GM21825 (cell line): ENCODE measurements at regions not wholly inside any gene's neighbourhood (a gene's known extent, or its start where the extent isn't known, plus 50 kb on each side); places are given as distances from the start of the nearest gene placed in this dataset.

Experiments used
- ATAC-seq: cut with Tn5 transposase; IDR thresholded peaks from one replicate; pipeline ENCODE4 v1.9.1; 2021; ENCODE audit warnings: mild to moderate bottlenecking, moderate library complexity; ENCODE audit not compliant: unreplicated experiment

GRCh38 chr1:98088381-98088780 lies 167.5 kb upstream of the DPYD start:
- ATAC-seq: no peak

DNA sequence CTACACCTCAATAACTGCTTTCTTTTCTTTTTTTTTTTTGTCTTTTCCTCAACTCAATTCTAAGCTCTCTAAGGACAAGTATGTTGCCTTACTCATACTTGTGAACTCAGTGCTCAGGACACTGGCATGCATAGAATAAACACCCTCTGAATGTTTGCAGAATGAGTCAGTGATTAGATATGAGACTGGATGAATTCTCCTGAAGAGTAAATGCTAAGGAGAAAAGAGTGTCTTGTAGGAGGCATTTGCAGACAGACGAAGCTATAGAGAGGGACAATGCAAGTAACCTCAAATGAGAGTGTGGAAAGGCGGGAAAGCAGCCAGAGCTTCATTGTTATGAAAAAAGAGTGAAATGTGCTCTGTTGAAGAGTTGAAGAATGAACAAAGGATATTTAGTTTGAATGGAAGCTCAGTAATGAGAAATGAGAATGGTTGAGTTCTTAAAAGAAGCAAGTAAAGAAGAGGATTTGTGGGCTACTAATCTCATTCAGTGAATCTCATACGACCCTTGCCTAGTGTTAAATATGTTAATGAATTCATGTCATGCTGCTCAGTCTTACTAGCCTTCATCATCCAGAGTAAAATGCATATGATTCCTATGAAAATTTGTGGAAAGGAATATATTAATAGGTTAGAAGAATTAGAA lies 166.1 kb upstream of the DPYD start:
- no peak for ATAC-seq

GRCh38 chr1:98086156-98086555 lies 165.3 kb upstream of the DPYD start:
- no peak for ATAC-seq

GRCh38 chr1:98084188-98084587 lies 163.4 kb upstream of the DPYD start:
- no peak for ATAC-seq

GRCh38 chr1:98081944-98082343 lies 161.1 kb upstream of the DPYD start:
- no peak for ATAC-seq

DNA sequence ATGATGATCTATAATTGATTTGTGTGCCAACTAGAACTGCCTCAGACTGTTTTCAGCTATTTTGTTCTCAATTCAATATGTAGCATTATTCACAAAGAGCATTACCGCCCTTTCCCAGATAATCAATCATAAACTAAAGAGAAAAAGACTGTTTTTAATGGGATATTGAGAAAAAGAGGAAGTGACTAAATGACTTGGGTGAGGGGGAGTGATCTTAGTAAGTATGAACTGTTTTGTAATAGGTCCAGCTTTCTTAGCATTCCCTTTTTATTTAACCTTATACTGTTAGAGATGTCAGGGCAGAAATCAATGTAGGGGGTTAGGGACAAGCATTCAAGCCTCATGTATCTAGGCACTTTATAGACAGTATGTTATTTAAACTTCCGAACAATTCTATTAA lies 157.8 kb upstream of the DPYD start:
- ATAC-seq: no peak

DNA sequence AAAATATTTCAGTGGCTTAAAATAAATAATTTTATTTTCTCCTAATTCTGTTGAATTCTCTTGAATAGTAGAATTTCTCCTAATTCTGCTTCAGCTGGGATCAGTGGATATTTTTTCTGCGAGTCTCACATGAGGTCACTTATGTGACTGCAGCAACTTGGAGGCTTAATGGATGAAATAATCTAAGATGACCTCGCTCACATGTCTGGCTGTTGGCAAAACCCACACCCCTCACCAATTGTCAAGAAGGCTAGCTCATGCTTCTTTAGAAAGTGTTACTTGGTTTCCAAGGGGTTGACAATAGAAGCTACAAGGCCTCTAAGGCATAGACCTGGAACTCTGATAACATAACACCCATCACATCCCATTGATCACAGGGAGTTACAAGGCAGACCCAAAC lies 156.9 kb upstream of the DPYD start:
- no peak for ATAC-seq

DNA sequence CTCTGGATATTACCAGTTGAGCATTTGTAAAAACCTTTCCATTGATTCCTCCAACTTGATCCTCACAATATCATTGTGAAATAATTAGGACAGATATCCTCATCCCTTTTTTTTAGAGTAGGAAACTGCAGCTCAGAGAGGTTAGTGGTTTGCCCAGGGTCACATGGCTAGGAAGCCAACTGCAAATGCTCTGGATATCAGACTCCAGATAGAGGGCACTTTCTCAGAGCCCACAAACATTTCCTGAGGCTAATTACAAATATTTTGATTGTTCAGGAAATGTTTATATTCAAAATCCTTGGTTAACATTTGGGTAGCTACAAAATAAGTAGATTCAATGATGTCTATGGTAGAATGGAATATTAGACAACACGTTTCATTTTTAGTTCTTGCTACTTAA lies 154.8 kb upstream of the DPYD start:
- ATAC-seq: no peak

DNA sequence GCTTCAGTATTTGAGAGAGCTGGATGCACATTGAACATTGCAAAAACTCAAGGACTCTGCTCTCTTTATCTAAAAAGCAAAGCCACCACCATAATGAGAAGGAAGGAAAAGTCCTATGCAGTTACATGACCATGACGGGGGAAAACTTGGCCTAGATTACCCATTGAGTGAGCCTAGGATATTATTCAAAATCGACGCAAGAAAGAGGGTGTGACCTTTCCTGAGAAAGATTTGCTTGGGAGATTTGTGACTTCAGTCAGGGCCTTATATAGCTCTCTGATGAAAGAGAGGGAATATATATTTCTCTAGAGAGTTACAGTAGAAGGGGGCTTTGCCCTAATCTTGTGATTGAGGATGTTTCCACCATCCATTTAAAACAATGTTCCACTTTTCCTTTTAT lies 153.0 kb upstream of the DPYD start:
- ATAC-seq: no peak

- no peak for ATAC-seq
Measured at GRCh38 chr1:98073106-98073505, 152.3 kb upstream of the DPYD start.

- no peak for ATAC-seq
Measured at GRCh38 chr1:98072047-98072446, 151.2 kb upstream of the DPYD start.

- ATAC-seq: no peak
Measured at GRCh38 chr1:98068016-98068415, 147.2 kb upstream of the DPYD start.

DNA sequence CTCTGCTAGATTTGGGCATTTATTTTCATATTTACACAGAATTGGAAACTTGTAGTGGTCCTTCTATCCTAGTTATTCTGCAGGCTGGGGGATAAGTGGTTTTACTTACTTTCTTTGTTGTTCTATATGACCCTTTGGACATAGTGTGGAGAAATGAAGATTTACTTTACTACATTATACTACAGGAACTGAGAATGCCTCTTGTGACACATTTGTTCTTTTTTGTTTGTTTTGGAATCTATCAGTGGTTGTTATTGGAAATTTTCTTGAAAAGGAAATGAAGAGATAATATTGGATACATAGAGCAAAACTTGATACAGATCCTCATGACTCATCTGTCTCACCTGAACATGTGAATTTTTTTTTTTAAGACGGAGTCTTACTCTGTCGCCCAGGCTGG lies 146.1 kb upstream of the DPYD start:
- no peak for ATAC-seq

DNA sequence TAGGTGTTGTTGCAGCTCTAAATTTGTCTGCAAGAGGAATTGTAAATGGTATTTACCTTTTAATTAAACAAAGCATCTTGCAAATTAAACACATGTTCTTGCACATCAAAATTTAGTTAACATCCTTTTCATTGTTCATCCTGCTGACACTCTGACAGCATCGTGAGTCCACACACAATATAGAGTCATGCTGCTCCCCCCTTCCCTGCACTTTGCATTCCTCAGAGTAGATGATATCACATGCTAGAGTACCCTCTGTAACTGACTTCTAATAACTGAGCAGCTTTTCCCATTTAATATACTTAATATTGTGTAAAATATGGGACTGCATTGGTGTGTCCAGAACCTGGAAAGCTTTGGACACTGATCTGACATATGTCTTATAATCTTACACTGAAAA lies 138.8 kb upstream of the DPYD start:
- no peak for ATAC-seq

DNA sequence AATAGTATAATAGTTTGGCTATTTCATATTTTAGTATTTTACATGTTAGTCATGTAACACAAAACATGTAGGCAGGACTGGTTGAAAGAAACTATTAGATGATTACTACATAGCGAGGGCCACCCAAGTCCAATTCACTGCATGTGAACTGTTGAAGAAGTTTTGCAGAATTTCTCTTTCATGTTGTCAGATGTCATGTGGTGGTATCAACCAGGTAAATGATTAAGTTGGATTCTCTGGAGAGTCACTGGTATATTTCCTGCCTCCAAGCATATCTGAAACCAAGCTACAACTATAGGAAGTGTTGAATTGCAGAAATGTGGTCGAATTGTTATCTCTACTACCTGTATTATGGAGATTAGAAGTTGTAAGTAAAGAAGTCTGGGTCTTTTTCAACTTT lies 137.8 kb upstream of the DPYD start:
- no peak for ATAC-seq

- no peak for ATAC-seq
Measured at GRCh38 chr1:98057236-98057910, 136.5 kb upstream of the DPYD start.

DNA sequence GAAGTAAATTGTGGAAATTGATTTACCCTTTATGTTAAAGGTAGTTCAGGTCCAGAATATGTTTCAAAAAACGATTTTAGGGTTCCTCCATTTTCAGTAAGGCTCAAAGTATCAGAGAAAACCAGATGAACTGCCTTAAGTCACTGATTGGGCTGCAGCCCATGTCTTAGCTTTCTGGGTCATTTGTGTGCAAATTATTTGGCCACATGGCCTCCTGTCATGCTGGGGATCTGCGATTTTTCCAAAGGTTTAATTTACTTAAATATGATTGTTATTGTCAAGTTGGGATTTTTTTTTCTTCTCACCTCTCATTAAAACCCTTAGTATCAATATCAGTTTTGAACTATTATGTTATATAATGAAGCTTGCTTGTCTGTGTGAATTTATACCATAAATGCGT lies 135.9 kb upstream of the DPYD start:
- ATAC-seq: no peak

- no peak for ATAC-seq
Measured at GRCh38 chr1:98055457-98055856, 134.6 kb upstream of the DPYD start.

GRCh38 chr1:98054786-98055185 lies 134.0 kb upstream of the DPYD start:
- ATAC-seq: no peak

GRCh38 chr1:98054367-98054701 lies 133.5 kb upstream of the DPYD start:
- ATAC-seq: no peak

GRCh38 chr1:98053471-98054366 lies 132.9 kb upstream of the DPYD start:
- peak; percentile 94 for ATAC-seq

DNA sequence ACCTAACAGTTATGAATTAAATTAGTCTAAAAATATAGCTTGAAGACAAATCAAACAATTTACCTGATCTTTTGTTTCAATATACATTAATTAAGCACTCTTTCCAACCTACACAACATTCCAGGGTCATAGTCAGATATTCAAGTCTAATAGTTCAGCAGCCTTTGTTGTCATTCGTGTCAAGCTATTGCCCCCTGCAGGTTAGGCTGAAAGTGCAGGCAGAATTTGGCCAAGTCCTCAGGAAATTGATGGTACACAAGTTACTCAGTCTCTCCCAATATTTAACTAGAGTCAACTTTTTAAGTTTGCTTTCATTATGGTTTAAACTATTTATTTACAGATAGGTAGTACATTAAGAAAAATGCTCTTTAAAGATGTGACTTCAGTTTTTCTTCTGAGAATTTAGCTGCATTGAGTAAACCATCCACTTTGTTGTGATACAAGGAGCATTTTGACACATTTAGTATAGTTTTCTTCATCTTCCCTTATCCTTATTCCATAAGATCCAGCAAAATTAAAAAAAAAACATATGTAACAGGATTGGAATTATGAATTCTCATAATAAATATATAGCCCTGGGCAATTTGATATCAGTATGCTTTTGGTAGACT lies 130.3 kb upstream of the DPYD start:
- no peak for ATAC-seq
